Upper lobe of right lung (tissue), 1 donor: ENCODE measurements at regions not wholly inside any gene's neighbourhood (a gene's known extent, or its start where the extent isn't known, plus 50 kb on each side); places are given as distances from the start of the nearest gene placed in this dataset.

Experiments
- ATAC-seq: fragments of 200-7000 bp; cut with Tn5 transposase; one replicate; pipeline ENCODE4 v1.9.1; 2020; ENCODE audit warnings: mild to moderate bottlenecking, moderate library complexity
- DNase-seq: peaks from one replicate; pipeline ENCODE4 v3.0.0-alpha.2; 2020
- H3K27ac ChIP-seq: fragments of 200-600 bp; one replicate; pipeline ENCODE4 v1.8.0; 2022
- H3K27me3 ChIP-seq: fragments of 200-600 bp; one replicate; pipeline ENCODE4 v1.8.0; 2022; ENCODE audit warnings: mild to moderate bottlenecking
- H3K36me3 ChIP-seq: fragments of 200-600 bp; one replicate; pipeline ENCODE4 v1.8.0; 2022
- H3K4me1 ChIP-seq: fragments of 200-600 bp; one replicate; pipeline ENCODE4 v1.8.0; 2022
- H3K4me3 ChIP-seq: fragments of 200-600 bp; one replicate; pipeline ENCODE4 v1.8.0; 2022; ENCODE audit warnings: mild to moderate bottlenecking
- H3K9me3 ChIP-seq: fragments of 200-600 bp; one replicate; pipeline ENCODE4 v1.8.0; 2022
- intact Hi-C: fragments of 100-400 bp; cut with DNase I; formaldehyde crosslinking; loops from one replicate; pipeline ENCODE4 v1.11.0; 2022
- TF ChIP-seq, protein P1 (sequence below): fragments of 200-600 bp; IDR thresholded peaks from one replicate; pipeline ENCODE4 v1.8.0; 2022; ENCODE audit warnings: antibody characterized with exemption
- donor health status: DM: no; HTN: yes; CAD: no; lungs with severe emphysema.

DNA sequence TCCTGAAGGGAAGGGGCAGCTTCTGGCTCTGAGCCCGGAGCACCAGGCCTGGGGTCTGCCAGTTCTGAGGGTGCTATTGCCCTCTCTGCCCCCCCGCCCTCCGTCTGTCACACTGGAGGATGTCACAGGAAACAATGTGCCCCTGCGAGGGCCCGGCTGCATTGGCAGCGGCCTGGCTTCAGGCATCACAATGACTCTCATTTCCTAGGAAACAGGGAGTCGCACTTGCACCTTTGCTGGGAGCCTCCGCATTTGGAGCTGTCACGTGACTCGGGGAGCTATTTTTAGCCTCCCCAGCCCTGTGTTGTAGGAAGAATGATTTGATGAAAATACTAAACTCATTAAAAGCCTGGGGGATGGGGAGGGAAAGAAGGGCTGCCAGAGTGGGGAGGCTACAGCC is 518.9 kb downstream of the SHQ1 start:
- Histone ChIP-seq H3K4me3 (no peak overlapping the region), H3K36me3 (no peaks in the 10 kb centered on the region), H3K9me3 (no peaks in the 10 kb centered on the region), H3K27ac (no peak overlapping the region), H3K27me3 (no peaks in the 10 kb centered on the region), H3K4me1 (no peaks in the 10 kb centered on the region)
- intact Hi-C loops, result no loop called here
- ATAC-seq, result peak; percentile 37
- TF ChIP-seq, protein P1, sequence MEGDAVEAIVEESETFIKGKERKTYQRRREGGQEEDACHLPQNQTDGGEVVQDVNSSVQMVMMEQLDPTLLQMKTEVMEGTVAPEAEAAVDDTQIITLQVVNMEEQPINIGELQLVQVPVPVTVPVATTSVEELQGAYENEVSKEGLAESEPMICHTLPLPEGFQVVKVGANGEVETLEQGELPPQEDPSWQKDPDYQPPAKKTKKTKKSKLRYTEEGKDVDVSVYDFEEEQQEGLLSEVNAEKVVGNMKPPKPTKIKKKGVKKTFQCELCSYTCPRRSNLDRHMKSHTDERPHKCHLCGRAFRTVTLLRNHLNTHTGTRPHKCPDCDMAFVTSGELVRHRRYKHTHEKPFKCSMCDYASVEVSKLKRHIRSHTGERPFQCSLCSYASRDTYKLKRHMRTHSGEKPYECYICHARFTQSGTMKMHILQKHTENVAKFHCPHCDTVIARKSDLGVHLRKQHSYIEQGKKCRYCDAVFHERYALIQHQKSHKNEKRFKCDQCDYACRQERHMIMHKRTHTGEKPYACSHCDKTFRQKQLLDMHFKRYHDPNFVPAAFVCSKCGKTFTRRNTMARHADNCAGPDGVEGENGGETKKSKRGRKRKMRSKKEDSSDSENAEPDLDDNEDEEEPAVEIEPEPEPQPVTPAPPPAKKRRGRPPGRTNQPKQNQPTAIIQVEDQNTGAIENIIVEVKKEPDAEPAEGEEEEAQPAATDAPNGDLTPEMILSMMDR, result no peak
- no peak for DNase-seq

DNA sequence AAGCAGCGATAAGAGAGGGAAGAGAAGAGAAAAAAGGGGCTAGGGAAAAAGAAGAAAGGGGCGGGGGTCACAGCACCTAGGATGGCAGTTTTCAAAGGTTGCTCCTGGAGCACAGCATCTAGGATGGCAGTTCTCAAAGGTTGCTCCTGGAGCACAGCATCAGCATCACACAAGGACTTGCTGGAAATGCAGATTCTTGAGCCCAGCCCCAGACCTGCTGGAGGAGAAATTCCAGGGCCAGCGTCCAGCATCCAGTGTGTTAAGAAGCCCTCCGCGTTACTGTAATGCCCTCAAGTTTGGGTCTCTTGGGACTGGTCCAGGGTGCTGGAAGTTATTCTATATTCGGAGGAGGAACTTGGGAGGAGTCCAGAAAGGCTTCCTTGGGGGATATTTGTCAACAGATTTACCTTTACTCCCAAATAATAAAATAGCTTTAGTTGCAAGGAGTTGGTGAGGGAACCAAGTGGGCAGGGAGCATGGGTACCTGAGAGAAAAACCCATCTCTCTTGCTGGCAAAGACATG is 519.4 kb downstream of the SHQ1 start:
- intact Hi-C loops, result no loop called here
- Histone ChIP-seq H3K9me3 (no peaks in the 10 kb centered on the region), H3K27me3 (no peaks in the 10 kb centered on the region), H3K4me1 (no peaks in the 10 kb centered on the region), H3K4me3 (no peak overlapping the region), H3K36me3 (no peaks in the 10 kb centered on the region), H3K27ac (no peak overlapping the region)
- DNase-seq (no peak), ATAC-seq (no peak)
- TF ChIP-seq, protein P1, result no peak

DNA sequence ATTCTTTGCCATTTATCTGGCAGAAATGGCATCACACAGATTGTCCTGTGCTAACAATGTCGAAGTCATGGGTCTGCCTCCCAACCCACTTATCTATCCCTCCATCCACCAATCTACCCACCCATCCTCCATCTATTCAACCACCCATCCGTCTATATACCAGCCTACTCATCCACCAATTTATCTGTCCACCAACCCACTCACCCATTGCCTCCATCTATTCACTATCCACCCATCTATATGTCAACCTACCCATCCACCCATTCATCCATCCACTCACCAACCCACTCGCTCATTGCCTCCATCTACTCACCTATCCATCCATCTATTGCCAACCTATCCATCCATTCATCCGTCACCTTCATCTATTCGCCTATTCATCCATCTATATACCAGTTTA is 521.2 kb downstream of the SHQ1 start:
- H3K36me3 ChIP-seq, result no peaks in the 10 kb centered on the region
- H3K9me3 ChIP-seq, result no peaks in the 10 kb centered on the region
- intact Hi-C loops, result no loop called here
- TF ChIP-seq, protein P1, result no peak
- H3K4me1 ChIP-seq, result no peaks in the 10 kb centered on the region
- no peak for ATAC-seq
- no peak for DNase-seq
- no peak overlapping the region for H3K4me3 ChIP-seq
- no peaks in the 10 kb centered on the region for H3K27me3 ChIP-seq
- no peak overlapping the region for H3K27ac ChIP-seq

DNA sequence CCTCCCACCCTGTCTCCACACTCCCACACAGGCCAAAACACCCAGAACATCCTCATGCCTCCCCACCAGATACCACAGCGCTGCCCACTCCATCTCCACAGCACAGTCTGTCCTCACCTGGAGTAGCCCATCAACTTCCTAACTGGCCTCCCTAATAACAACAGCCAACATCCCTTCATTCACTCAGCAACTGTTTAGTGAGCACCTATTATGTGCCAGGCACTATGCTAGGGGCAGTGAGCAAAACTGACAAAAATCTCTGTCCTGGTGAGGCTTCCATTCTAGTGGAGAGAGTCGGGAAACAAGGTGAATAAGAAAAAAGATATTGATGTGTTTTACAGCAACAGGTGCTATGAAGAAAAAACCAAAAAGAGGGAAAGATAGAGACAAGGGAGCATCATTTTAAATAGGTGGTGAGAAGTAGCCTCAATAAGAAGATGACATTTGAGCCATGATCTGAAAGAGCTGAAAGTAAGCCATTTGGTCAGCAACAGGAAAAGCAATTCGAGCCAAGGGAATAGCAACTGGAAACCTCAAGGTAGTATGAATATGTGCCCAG is 523.9 kb downstream of the SHQ1 start:
- ATAC-seq (no peak), DNase-seq (no peak)
- H3K4me1 ChIP-seq, result no peaks in the 10 kb centered on the region

DNA sequence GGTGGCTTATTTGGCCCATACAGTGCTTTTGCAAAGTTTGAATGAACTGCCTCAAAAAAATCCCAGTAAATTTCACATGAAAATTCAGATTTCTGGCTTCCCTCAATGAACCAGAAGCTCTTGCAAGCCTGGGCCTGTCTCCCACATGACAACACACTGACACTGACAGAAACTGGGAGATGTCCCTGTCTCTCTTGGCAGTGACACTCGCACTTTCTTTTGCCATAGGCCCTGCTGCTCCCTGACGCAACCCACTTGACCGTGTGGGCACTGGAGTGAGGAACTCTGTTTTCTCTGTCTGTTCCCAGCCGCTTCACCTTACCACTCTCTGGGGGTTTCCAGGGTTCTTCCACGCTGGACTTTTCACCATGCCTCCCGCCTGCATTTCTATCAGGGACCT is 524.5 kb downstream of the SHQ1 start:
- no peak for DNase-seq
- Histone ChIP-seq H3K4me1 (no peaks in the 10 kb centered on the region), H3K27me3 (no peaks in the 10 kb centered on the region), H3K27ac (no peak overlapping the region), H3K36me3 (no peaks in the 10 kb centered on the region), H3K4me3 (no peak overlapping the region), H3K9me3 (no peaks in the 10 kb centered on the region)
- TF ChIP-seq, protein P1, result no peak
- ATAC-seq, result no peak
- intact Hi-C loops, result no loop called here

More for the DNA sequence above, 523.9 kb downstream of the SHQ1 start:
- no peaks in the 10 kb centered on the region for H3K27me3 ChIP-seq
- no peak overlapping the region for H3K27ac ChIP-seq
- H3K4me3 ChIP-seq, result no peak overlapping the region
- intact Hi-C loops, result no loop called here
- TF ChIP-seq, protein P1, result no peak
- H3K9me3 ChIP-seq, result no peaks in the 10 kb centered on the region
- H3K36me3 ChIP-seq, result no peaks in the 10 kb centered on the region
